ENCODE measurements at regions not wholly inside any gene's neighbourhood (a gene's known extent, or its start where the extent isn't known, plus 50 kb on each side); places are given as distances from the start of the nearest gene placed in this dataset.

GRCh38 chr7:156475666-156476065, 164.9 kb upstream of the RNF32 start:
- intact Hi-C loops (cut with DNase I): loop anchor here (10.0 kb wide), 1 partner anchor 661 kb away; the partner anchor contains the start of gene SHH
- no peak for DNase-seq
- Histone ChIP-seq H3K4me1 (no peaks in the 10 kb centered on the region), H3K4me3 (no peak overlapping the region), H3K36me3 (no peaks in the 10 kb centered on the region), H3K27me3 (ENCODE audit: low read depth) (no peaks in the 10 kb centered on the region), H3K27ac (no peak overlapping the region), H3K9me3 (no peaks in the 10 kb centered on the region)
- peak; percentile 77 to 85 for ATAC-seq
- TF ChIP-seq CTCF (IDR thresholded peaks at IDR 0.05): no peak

GRCh38 chr7:156475179-156475578, 165.4 kb upstream of the RNF32 start:
- H3K4me3 ChIP-seq: no peak overlapping the region
- H3K27me3 ChIP-seq (ENCODE audit: low read depth): no peaks in the 10 kb centered on the region
- TF ChIP-seq CTCF (IDR thresholded peaks at IDR 0.05): no peak
- no peak overlapping the region for H3K27ac ChIP-seq
- DNase-seq (no peak), ATAC-seq (no peak)
- no peaks in the 10 kb centered on the region for H3K4me1 ChIP-seq
- intact Hi-C loops (cut with DNase I): loop anchor here (10.0 kb wide), 1 partner anchor 660 kb away; the partner anchor contains the start of gene SHH
- no peaks in the 10 kb centered on the region for H3K9me3 ChIP-seq
- H3K36me3 ChIP-seq: no peaks in the 10 kb centered on the region

- Histone ChIP-seq H3K27ac (no peak overlapping the region), H3K4me3 (no peak overlapping the region), H3K4me1 (no peaks in the 10 kb centered on the region), H3K36me3 (no peaks in the 10 kb centered on the region), H3K9me3 (no peaks in the 10 kb centered on the region), H3K27me3 (ENCODE audit: low read depth) (no peaks in the 10 kb centered on the region)
- DNase-seq (no peak), ATAC-seq (no peak)
- intact Hi-C loops (cut with DNase I): loop anchor here (10.0 kb wide), 1 partner anchor 659 kb away; the partner anchor contains the start of gene SHH
- no peak for TF ChIP-seq CTCF (IDR thresholded peaks at IDR 0.05)
Measured at GRCh38 chr7:156474241-156474743, 166.3 kb upstream of the RNF32 start.

- H3K36me3 ChIP-seq: no peaks in the 10 kb centered on the region
- DNase-seq (no peak), ATAC-seq (peak in 1 of 2 donors; percentile 66)
- intact Hi-C loops (cut with DNase I): loop anchor here (10.0 kb wide), 1 partner anchor 659 kb away; the partner anchor contains the start of gene SHH
- no peaks in the 10 kb centered on the region for H3K4me1 ChIP-seq
- H3K4me3 ChIP-seq: no peak overlapping the region
- H3K27me3 ChIP-seq (ENCODE audit: low read depth): no peaks in the 10 kb centered on the region
- no peaks in the 10 kb centered on the region for H3K9me3 ChIP-seq
- TF ChIP-seq CTCF (IDR thresholded peaks at IDR 0.05): peak; percentile 69
- H3K27ac ChIP-seq: no peak overlapping the region
Measured at GRCh38 chr7:156473476-156474240, 166.9 kb upstream of the RNF32 start.

GRCh38 chr7:156472267-156472666, 168.3 kb upstream of the RNF32 start:
- Histone ChIP-seq H3K27me3 (ENCODE audit: low read depth) (no peaks in the 10 kb centered on the region), H3K4me1 (no peaks in the 10 kb centered on the region), H3K27ac (no peak overlapping the region), H3K4me3 (no peak overlapping the region), H3K9me3 (no peaks in the 10 kb centered on the region), H3K36me3 (no peaks in the 10 kb centered on the region)
- intact Hi-C loops (cut with DNase I): loop anchor here (10.0 kb wide), 1 partner anchor 657 kb away; the partner anchor contains the start of gene SHH
- no peak for DNase-seq
- no peak for TF ChIP-seq CTCF (IDR thresholded peaks at IDR 0.05)
- no peak for ATAC-seq

Measured in lower lobe of right lung (tissue), 2 donors.